ENCODE measurements at regions not wholly inside any gene's neighbourhood (a gene's known extent, or its start where the extent isn't known, plus 50 kb on each side); places are given as distances from the start of the nearest gene placed in this dataset.

- H3K4me1 ChIP-seq (ENCODE audit: control insufficient read depth in 1 of 2, insufficient read depth in 2 of 2, low read length in 2 of 2) = no peaks in the 10 kb centered on the region
- H3K4me3 ChIP-seq (ENCODE audit: low read depth in 1 of 2, low read length in 2 of 2) = no peak overlapping the region
- H3K9me3 ChIP-seq (ENCODE audit: control insufficient read depth in 1 of 2, low read length in 2 of 2) = no peaks in the 10 kb centered on the region
- H3K9ac ChIP-seq (ENCODE audit: low read depth in 1 of 2, low read length in 2 of 2) = no peak overlapping the region
- H3K27ac ChIP-seq (ENCODE audit: low read depth, low read length) = no peak overlapping the region
- no peaks in the 10 kb centered on the region for H3K36me3 ChIP-seq (ENCODE audit: control insufficient read depth in 1 of 2, insufficient read depth in 2 of 2, low read length in 2 of 2)
- H3K27me3 ChIP-seq (ENCODE audit: control insufficient read depth in 1 of 2, insufficient read depth in 2 of 2, low read length in 2 of 2) = no peaks in the 10 kb centered on the region
These were observed 562.3 kb downstream of the DHX35 start for GRCh38 chr20:39524371-39524911.

DNA sequence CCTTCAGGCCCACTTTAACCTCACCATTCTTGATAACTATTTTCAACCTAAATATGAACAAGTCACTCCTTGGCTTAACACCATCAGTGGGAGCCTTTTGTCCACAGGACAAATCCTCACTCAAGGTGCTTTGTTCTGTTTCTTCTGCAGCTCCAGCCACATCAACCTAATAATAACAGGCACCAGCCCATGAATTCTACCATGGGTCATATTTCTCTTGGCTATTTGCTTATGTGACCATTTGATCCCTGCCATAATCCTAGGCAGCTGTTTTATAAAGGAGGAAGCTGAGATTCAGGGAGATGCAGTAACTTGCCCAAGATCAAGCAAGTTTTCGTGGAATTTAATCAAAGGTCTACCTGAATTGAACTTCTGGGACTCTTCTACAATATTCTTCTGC lies 561.3 kb downstream of the DHX35 start:
- Histone ChIP-seq H3K9me3 (ENCODE audit: control insufficient read depth in 1 of 2, low read length in 2 of 2) (no peaks in the 10 kb centered on the region), H3K27ac (ENCODE audit: low read depth, low read length) (no peak overlapping the region), H3K9ac (ENCODE audit: low read depth in 1 of 2, low read length in 2 of 2) (no peak overlapping the region), H3K27me3 (ENCODE audit: control insufficient read depth in 1 of 2, insufficient read depth in 2 of 2, low read length in 2 of 2) (no peaks in the 10 kb centered on the region), H3K4me3 (ENCODE audit: low read depth in 1 of 2, low read length in 2 of 2) (no peak overlapping the region), H3K36me3 (ENCODE audit: control insufficient read depth in 1 of 2, insufficient read depth in 2 of 2, low read length in 2 of 2) (no peaks in the 10 kb centered on the region), H3K4me1 (ENCODE audit: control insufficient read depth in 1 of 2, insufficient read depth in 2 of 2, low read length in 2 of 2) (no peaks in the 10 kb centered on the region)

DNA sequence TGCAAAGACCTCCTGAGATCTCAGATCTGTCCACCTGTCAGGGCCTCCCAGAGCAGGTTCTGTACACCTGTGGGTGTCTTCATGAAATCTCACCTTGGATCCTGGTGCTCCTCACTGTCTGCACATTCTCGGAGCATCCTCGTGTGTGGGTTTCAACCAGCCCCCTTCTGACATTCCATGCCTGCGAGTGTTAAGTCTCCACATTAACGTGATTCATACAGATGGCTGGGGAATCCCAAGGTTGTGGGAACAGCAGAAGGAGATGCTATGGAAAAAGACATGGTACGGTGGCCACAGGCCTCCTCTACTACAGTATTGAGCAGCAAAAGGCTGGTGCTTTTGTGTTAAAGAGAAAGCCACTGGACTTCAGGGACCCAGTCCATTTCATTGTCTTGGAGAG lies 556.5 kb downstream of the DHX35 start:
- Histone ChIP-seq H3K36me3 (ENCODE audit: control insufficient read depth in 1 of 2, insufficient read depth in 2 of 2, low read length in 2 of 2) (no peaks in the 10 kb centered on the region), H3K4me3 (ENCODE audit: low read depth in 1 of 2, low read length in 2 of 2) (no peak overlapping the region), H3K9me3 (ENCODE audit: control insufficient read depth in 1 of 2, low read length in 2 of 2) (no peaks in the 10 kb centered on the region), H3K27ac (ENCODE audit: low read depth, low read length) (no peak overlapping the region), H3K4me1 (ENCODE audit: control insufficient read depth in 1 of 2, insufficient read depth in 2 of 2, low read length in 2 of 2) (no peaks in the 10 kb centered on the region), H3K9ac (ENCODE audit: low read depth in 1 of 2, low read length in 2 of 2) (no peak overlapping the region), H3K27me3 (ENCODE audit: control insufficient read depth in 1 of 2, insufficient read depth in 2 of 2, low read length in 2 of 2) (no peaks in the 10 kb centered on the region)

GRCh38 chr20:39516964-39517363 lies 554.8 kb downstream of the DHX35 start:
- Histone ChIP-seq H3K36me3 (ENCODE audit: control insufficient read depth in 1 of 2, insufficient read depth in 2 of 2, low read length in 2 of 2) (no peaks in the 10 kb centered on the region), H3K4me1 (ENCODE audit: control insufficient read depth in 1 of 2, insufficient read depth in 2 of 2, low read length in 2 of 2) (no peaks in the 10 kb centered on the region), H3K9ac (ENCODE audit: low read depth in 1 of 2, low read length in 2 of 2) (no peak overlapping the region), H3K27ac (ENCODE audit: low read depth, low read length) (no peak overlapping the region), H3K4me3 (ENCODE audit: low read depth in 1 of 2, low read length in 2 of 2) (no peak overlapping the region), H3K27me3 (ENCODE audit: control insufficient read depth in 1 of 2, insufficient read depth in 2 of 2, low read length in 2 of 2) (no peaks in the 10 kb centered on the region), H3K9me3 (ENCODE audit: control insufficient read depth in 1 of 2, low read length in 2 of 2) (no peaks in the 10 kb centered on the region)

- H3K9ac ChIP-seq (ENCODE audit: low read depth in 1 of 2, low read length in 2 of 2) = no peak overlapping the region
- no peaks in the 10 kb centered on the region for H3K27me3 ChIP-seq (ENCODE audit: control insufficient read depth in 1 of 2, insufficient read depth in 2 of 2, low read length in 2 of 2)
- H3K4me1 ChIP-seq (ENCODE audit: control insufficient read depth in 1 of 2, insufficient read depth in 2 of 2, low read length in 2 of 2) = no peaks in the 10 kb centered on the region
- no peaks in the 10 kb centered on the region for H3K36me3 ChIP-seq (ENCODE audit: control insufficient read depth in 1 of 2, insufficient read depth in 2 of 2, low read length in 2 of 2)
- no peak overlapping the region for H3K27ac ChIP-seq (ENCODE audit: low read depth, low read length)
- no peak overlapping the region for H3K4me3 ChIP-seq (ENCODE audit: low read depth in 1 of 2, low read length in 2 of 2)
- H3K9me3 ChIP-seq (ENCODE audit: control insufficient read depth in 1 of 2, low read length in 2 of 2) = no peaks in the 10 kb centered on the region
These were observed 542.6 kb downstream of the DHX35 start for GRCh38 chr20:39504710-39505094.

GRCh38 chr20:39503902-39504709 lies 542.0 kb downstream of the DHX35 start:
- Histone ChIP-seq H3K9ac (ENCODE audit: low read depth in 1 of 2, low read length in 2 of 2) (no peak overlapping the region), H3K27ac (ENCODE audit: low read depth, low read length) (no peak overlapping the region), H3K4me1 (ENCODE audit: control insufficient read depth in 1 of 2, insufficient read depth in 2 of 2, low read length in 2 of 2) (no peaks in the 10 kb centered on the region), H3K36me3 (ENCODE audit: control insufficient read depth in 1 of 2, insufficient read depth in 2 of 2, low read length in 2 of 2) (no peaks in the 10 kb centered on the region), H3K4me3 (ENCODE audit: low read depth in 1 of 2, low read length in 2 of 2) (no peak overlapping the region), H3K9me3 (ENCODE audit: control insufficient read depth in 1 of 2, low read length in 2 of 2) (no peaks in the 10 kb centered on the region), H3K27me3 (ENCODE audit: control insufficient read depth in 1 of 2, insufficient read depth in 2 of 2, low read length in 2 of 2) (no peaks in the 10 kb centered on the region)

DNA sequence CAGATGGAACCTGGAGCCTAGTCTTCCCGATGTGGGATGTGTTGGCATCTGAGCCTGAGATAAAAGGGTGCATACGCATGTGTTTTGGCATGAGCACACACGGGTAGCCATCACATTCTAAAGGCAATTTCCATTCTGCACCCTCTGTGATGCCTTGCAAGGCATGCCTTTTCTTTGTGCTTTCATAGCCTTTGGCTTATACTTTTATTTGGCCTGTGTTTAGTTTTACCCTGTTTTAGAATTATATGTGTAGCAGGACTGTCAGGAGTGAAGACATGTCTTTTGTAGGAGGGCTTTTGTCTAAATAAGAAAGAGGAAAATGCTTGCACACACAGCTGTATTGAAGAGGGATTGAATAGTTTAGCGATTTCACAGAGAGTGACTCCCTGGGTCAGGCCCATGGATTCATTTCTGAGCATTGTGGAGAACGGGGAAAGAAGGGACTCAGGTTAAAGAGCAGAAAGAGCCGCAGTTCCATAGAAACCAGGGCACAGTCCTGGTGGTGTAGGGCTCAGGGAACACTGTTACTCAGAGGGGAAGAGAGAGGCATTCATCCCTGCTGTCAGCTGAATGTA lies 530.2 kb downstream of the DHX35 start:
- no peak overlapping the region for H3K9ac ChIP-seq (ENCODE audit: low read depth in 1 of 2, low read length in 2 of 2)
- no peaks in the 10 kb centered on the region for H3K27me3 ChIP-seq (ENCODE audit: control insufficient read depth in 1 of 2, insufficient read depth in 2 of 2, low read length in 2 of 2)
- H3K9me3 ChIP-seq (ENCODE audit: control insufficient read depth in 1 of 2, low read length in 2 of 2) = no peaks in the 10 kb centered on the region
- no peaks in the 10 kb centered on the region for H3K4me1 ChIP-seq (ENCODE audit: control insufficient read depth in 1 of 2, insufficient read depth in 2 of 2, low read length in 2 of 2)
- H3K27ac ChIP-seq (ENCODE audit: low read depth, low read length) = no peak overlapping the region
- no peak overlapping the region for H3K4me3 ChIP-seq (ENCODE audit: low read depth in 1 of 2, low read length in 2 of 2)
- H3K36me3 ChIP-seq (ENCODE audit: control insufficient read depth in 1 of 2, insufficient read depth in 2 of 2, low read length in 2 of 2) = no peaks in the 10 kb centered on the region

GRCh38 chr20:39491711-39492110 lies 529.6 kb downstream of the DHX35 start:
- H3K4me1 ChIP-seq (ENCODE audit: control insufficient read depth in 1 of 2, insufficient read depth in 2 of 2, low read length in 2 of 2) = no peaks in the 10 kb centered on the region
- no peak overlapping the region for H3K27ac ChIP-seq (ENCODE audit: low read depth, low read length)
- no peaks in the 10 kb centered on the region for H3K9me3 ChIP-seq (ENCODE audit: control insufficient read depth in 1 of 2, low read length in 2 of 2)
- no peak overlapping the region for H3K9ac ChIP-seq (ENCODE audit: low read depth in 1 of 2, low read length in 2 of 2)
- H3K27me3 ChIP-seq (ENCODE audit: control insufficient read depth in 1 of 2, insufficient read depth in 2 of 2, low read length in 2 of 2) = no peaks in the 10 kb centered on the region
- H3K4me3 ChIP-seq (ENCODE audit: low read depth in 1 of 2, low read length in 2 of 2) = no peak overlapping the region
- no peaks in the 10 kb centered on the region for H3K36me3 ChIP-seq (ENCODE audit: control insufficient read depth in 1 of 2, insufficient read depth in 2 of 2, low read length in 2 of 2)

- no peak overlapping the region for H3K9ac ChIP-seq (ENCODE audit: low read depth in 1 of 2, low read length in 2 of 2)
- H3K4me3 ChIP-seq (ENCODE audit: low read depth in 1 of 2, low read length in 2 of 2) = no peak overlapping the region
- no peak overlapping the region for H3K27ac ChIP-seq (ENCODE audit: low read depth, low read length)
- no peaks in the 10 kb centered on the region for H3K36me3 ChIP-seq (ENCODE audit: control insufficient read depth in 1 of 2, insufficient read depth in 2 of 2, low read length in 2 of 2)
- no peaks in the 10 kb centered on the region for H3K27me3 ChIP-seq (ENCODE audit: control insufficient read depth in 1 of 2, insufficient read depth in 2 of 2, low read length in 2 of 2)
- no peaks in the 10 kb centered on the region for H3K4me1 ChIP-seq (ENCODE audit: control insufficient read depth in 1 of 2, insufficient read depth in 2 of 2, low read length in 2 of 2)
- no peaks in the 10 kb centered on the region for H3K9me3 ChIP-seq (ENCODE audit: control insufficient read depth in 1 of 2, low read length in 2 of 2)
These were observed 527.9 kb downstream of the DHX35 start for GRCh38 chr20:39489986-39490560.

DNA sequence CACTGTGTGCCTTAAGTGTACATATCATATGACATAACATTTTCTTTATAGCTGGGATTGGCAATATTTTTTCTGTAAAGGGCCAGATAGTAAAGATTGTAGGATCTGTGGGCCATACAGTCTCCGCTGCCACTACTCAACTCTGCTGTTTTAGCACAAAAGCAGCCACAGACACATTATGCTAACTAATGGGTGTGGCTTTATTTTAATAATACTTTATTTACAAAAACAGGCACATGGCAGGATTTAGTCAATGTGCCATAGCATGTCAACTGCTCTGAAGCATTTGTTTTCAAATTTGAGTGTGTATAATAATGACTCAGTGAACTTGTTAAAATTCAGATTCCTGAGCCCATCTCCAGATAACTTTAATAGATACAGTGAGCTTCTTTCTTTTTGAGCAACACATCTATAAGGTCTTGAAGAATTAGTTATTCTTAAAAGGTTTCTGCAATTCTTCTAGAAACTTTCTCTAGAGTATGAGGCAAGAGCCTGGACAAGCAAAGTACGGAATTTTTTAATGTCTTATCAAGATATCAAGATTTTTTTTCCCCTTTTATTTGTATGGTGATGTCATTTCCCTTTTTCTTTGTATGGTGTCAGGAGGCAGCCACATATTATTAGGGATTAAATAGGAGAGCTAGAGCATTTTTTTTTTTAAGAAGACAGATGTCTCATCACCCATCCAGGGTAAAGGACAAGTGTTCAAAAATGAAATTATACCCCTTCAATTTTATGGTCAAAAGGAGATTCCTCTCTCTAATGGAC lies 518.3 kb downstream of the DHX35 start:
- Histone ChIP-seq H3K4me1 (ENCODE audit: control insufficient read depth in 1 of 2, insufficient read depth in 2 of 2, low read length in 2 of 2) (no peaks in the 10 kb centered on the region), H3K27me3 (ENCODE audit: control insufficient read depth in 1 of 2, insufficient read depth in 2 of 2, low read length in 2 of 2) (no peaks in the 10 kb centered on the region), H3K36me3 (ENCODE audit: control insufficient read depth in 1 of 2, insufficient read depth in 2 of 2, low read length in 2 of 2) (no peaks in the 10 kb centered on the region), H3K9ac (ENCODE audit: low read depth in 1 of 2, low read length in 2 of 2) (no peak overlapping the region), H3K9me3 (ENCODE audit: control insufficient read depth in 1 of 2, low read length in 2 of 2) (no peaks in the 10 kb centered on the region), H3K4me3 (ENCODE audit: low read depth in 1 of 2, low read length in 2 of 2) (no peak overlapping the region), H3K27ac (ENCODE audit: low read depth, low read length) (no peak overlapping the region)

Measured in duodenal mucosa (tissue), 2 donors.